H9 (cell line): ENCODE measurements at regions not wholly inside any gene's neighbourhood (a gene's known extent, or its start where the extent isn't known, plus 50 kb on each side); places are given as distances from the start of the nearest gene placed in this dataset.

ENCODE experiments used
- DNase-seq: peaks from one replicate; pipeline ENCODE4 v3.0.0-alpha.2; 2017
- H2AFZ ChIP-seq: one replicate; pipeline ENCODE4 v1.6.1; 2013; ENCODE audit warnings: mild to moderate bottlenecking, low read length, control low read depth, moderate library complexity
- H2AK5ac ChIP-seq: 2 replicates; pipeline ENCODE4 v1.6.1; 2013; ENCODE audit warnings: low read length, control low read depth, mixed read lengths; ENCODE audit not compliant: insufficient read length
- H2BK120ac ChIP-seq: one replicate; pipeline ENCODE4 v1.6.1; 2013; ENCODE audit warnings: low read depth, mild to moderate bottlenecking, low read length, control low read depth, inconsistent platforms; ENCODE audit not compliant: poor library complexity, severe bottlenecking
- H2BK12ac ChIP-seq: 2 replicates; pipeline ENCODE4 v1.6.1; 2013; ENCODE audit warnings: low read length, control low read depth, mixed read lengths, low read depth; ENCODE audit not compliant: insufficient read length
- H2BK15ac ChIP-seq: 2 replicates; pipeline ENCODE4 v1.6.1; 2013; ENCODE audit warnings: low read depth, low read length, control low read depth
- H2BK20ac ChIP-seq: one replicate; pipeline ENCODE4 v1.6.1; 2013; ENCODE audit warnings: low read depth, mild to moderate bottlenecking, low read length, control low read depth, inconsistent platforms; ENCODE audit not compliant: poor library complexity, severe bottlenecking
- H2BK5ac ChIP-seq: 2 replicates; pipeline ENCODE4 v1.6.1; 2013; ENCODE audit warnings: low read length, control low read depth, mixed read lengths; ENCODE audit not compliant: insufficient read length
- H3K14ac ChIP-seq: 2 replicates; pipeline ENCODE4 v1.6.1; 2013; ENCODE audit warnings: low read length, control low read depth; ENCODE audit not compliant: insufficient read depth
- H3K18ac ChIP-seq: 2 replicates; pipeline ENCODE4 v1.6.1; 2013; ENCODE audit warnings: low read depth, mild to moderate bottlenecking, mixed read lengths, low read length, control low read depth; ENCODE audit not compliant: insufficient read length
- H3K23ac ChIP-seq: 2 replicates; pipeline ENCODE4 v1.6.1; 2013; ENCODE audit warnings: low read length, control low read depth, mixed read lengths, low read depth; ENCODE audit not compliant: insufficient read length
- H3K23me2 ChIP-seq: 2 replicates; pipeline ENCODE4 v1.6.1; 2013; ENCODE audit warnings: low read depth, mild to moderate bottlenecking, mixed read lengths, low read length, control low read depth; ENCODE audit not compliant: insufficient read length, poor library complexity, severe bottlenecking
- H3K27ac ChIP-seq: 2 replicates; pipeline ENCODE4 v1.5.1; 2013; ENCODE audit warnings: low read length, control low read depth, mixed read lengths, low read depth; ENCODE audit not compliant: insufficient read length
- H3K27me3 ChIP-seq: 2 replicates; pipeline ENCODE4 v1.6.1; 2013; ENCODE audit warnings: low read length, control low read depth, inconsistent platforms; ENCODE audit not compliant: insufficient read depth
- H3K4ac ChIP-seq: 2 replicates; pipeline ENCODE4 v1.6.1; 2013; ENCODE audit warnings: low read depth, mild to moderate bottlenecking, control low read depth, inconsistent platforms, low read length, moderate library complexity
- H3K4me1 ChIP-seq: 2 replicates; pipeline ENCODE4 v1.6.1; 2013; ENCODE audit warnings: low read length, control low read depth, inconsistent platforms; ENCODE audit not compliant: insufficient read depth
- H3K4me2 ChIP-seq: 2 replicates; pipeline ENCODE4 v1.6.1; 2013; ENCODE audit warnings: low read length, control low read depth, mixed read lengths; ENCODE audit not compliant: insufficient read length, insufficient read depth
- H3K56ac ChIP-seq: 2 replicates; pipeline ENCODE4 v1.6.1; 2013; ENCODE audit warnings: low read depth, mild to moderate bottlenecking, mixed read lengths, low read length, control low read depth; ENCODE audit not compliant: insufficient read length
- H3K79me1 ChIP-seq: 2 replicates; pipeline ENCODE4 v1.6.1; 2013; ENCODE audit warnings: low read depth, mild to moderate bottlenecking, moderate library complexity, low read length, control low read depth, inconsistent platforms; ENCODE audit not compliant: insufficient read depth, poor library complexity, severe bottlenecking
- H3K79me2 ChIP-seq: 2 replicates; pipeline ENCODE4 v1.6.1; 2013; ENCODE audit warnings: low read length, control low read depth, inconsistent platforms; ENCODE audit not compliant: insufficient read depth
- H3K9ac ChIP-seq: 2 replicates; pipeline ENCODE4 v1.6.1; 2013; ENCODE audit warnings: low read length, control low read depth, mixed read lengths; ENCODE audit not compliant: insufficient read length; ENCODE audit errors: extremely low read depth
- H3K9me3 ChIP-seq: one replicate; pipeline ENCODE4 v1.6.1; 2013; ENCODE audit warnings: low read depth, low read length, inconsistent platforms; ENCODE audit not compliant: control insufficient read depth
- H3T11ph ChIP-seq: one replicate; pipeline ENCODE4 v1.6.1; 2013; ENCODE audit warnings: mild to moderate bottlenecking, low read length, control low read depth, inconsistent platforms
- H4K20me1 ChIP-seq: one replicate; pipeline ENCODE4 v1.6.1; 2013; ENCODE audit not compliant: control insufficient read depth, insufficient read length, insufficient read depth
- H4K5ac ChIP-seq: 2 replicates; pipeline ENCODE4 v1.6.1; 2013; ENCODE audit warnings: low read depth, mild to moderate bottlenecking, mixed read lengths, low read length, control low read depth; ENCODE audit not compliant: insufficient read length
- H4K8ac ChIP-seq: replicated peaks from 2 replicates; pipeline ENCODE4 v1.6.1; 2013; ENCODE audit warnings: low read length, control low read depth, mixed read lengths, low read depth; ENCODE audit not compliant: insufficient read length
- H4K91ac ChIP-seq: 2 replicates; pipeline ENCODE4 v1.6.1; 2013; ENCODE audit warnings: low read depth, mild to moderate bottlenecking, moderate library complexity, mixed read lengths, low read length, control low read depth; ENCODE audit not compliant: insufficient read length
- H3K27ac Mint-ChIP-seq, 3 experiments: 2 replicates in 2 of 3; 3 replicates in 1 of 3; pipeline ENCODE4 v1.8.0; 2020 to 2021; ENCODE audit warnings: mixed read lengths in 3 of 3, mild to moderate bottlenecking in 1 of 3, moderate library complexity in 1 of 3
- H3K27me3 Mint-ChIP-seq: 2 replicates; pipeline ENCODE4 v1.8.0; 2021; ENCODE audit warnings: low read depth, mild to moderate bottlenecking, moderate library complexity, mixed read lengths
- H3K36me3 Mint-ChIP-seq, 3 experiments: 2 replicates in 2 of 3; 3 replicates in 1 of 3; pipeline ENCODE4 v1.8.0; 2020 to 2021; ENCODE audit warnings: low read depth in 3 of 3, mixed read lengths in 3 of 3; ENCODE audit not compliant: insufficient read depth in 1 of 3
- H3K4me1 Mint-ChIP-seq, 2 experiments: 2 replicates each; pipeline ENCODE4 v1.8.0; 2020; ENCODE audit warnings: mixed read lengths in 2 of 2
- H3K4me3 Mint-ChIP-seq, 2 experiments: 2 replicates in 1 of 2; 3 replicates in 1 of 2; pipeline ENCODE4 v1.8.0; 2020 to 2021; ENCODE audit warnings: mild to moderate bottlenecking in 2 of 2, mixed read lengths in 2 of 2, moderate library complexity in 1 of 2
- H3K9me3 Mint-ChIP-seq, 2 experiments: 2 replicates in 1 of 2; 3 replicates in 1 of 2; pipeline ENCODE4 v1.8.0; 2020; ENCODE audit warnings: mild to moderate bottlenecking in 2 of 2, mixed read lengths in 2 of 2, moderate library complexity in 1 of 2
- CTCF ChIP-seq: fragments of 200-600 bp; sonication (generic); conservative IDR thresholded peaks from 3 replicates; pipeline ENCODE4 v1.8.0; 2021; ENCODE audit warnings: antibody characterized with exemption, mild to moderate bottlenecking
- WGBS: extraction: QIAGEN DNeasy Blood & Tissue Kit; methylation state at CpG from one replicate; pipeline ENCODE4 v1.1.7; 2013; ENCODE audit warnings: missing lambda C conversion rate, low lambda C conversion rate, mixed read lengths; ENCODE audit not compliant: insufficient read length; ENCODE audit errors: extremely low coverage; 5-methylcytosine and 5-hydroxymethylcytosine counted together

GRCh38 chr6:170210026-170210390 lies 80.9 kb downstream of the DLL1 start:
- Histone ChIP-seq H3K79me1 (no peaks in the 10 kb centered on the region), H4K5ac (no peak overlapping the region), H3K4me1 (no peaks in the 10 kb centered on the region), H4K91ac (no peak overlapping the region), H3K79me2 (no peaks in the 10 kb centered on the region), H3K23me2 (no peaks in the 10 kb centered on the region), H4K8ac (no peak overlapping the region), H3K4me2 (no peak overlapping the region), H3K4ac (no peak overlapping the region), H3K56ac (no peak overlapping the region), H2AK5ac (no peak overlapping the region), H3K27ac (no peak overlapping the region), H2BK15ac (no peak overlapping the region), H3T11ph (no peak overlapping the region), H3K23ac (no peak overlapping the region), H2BK5ac (no peak overlapping the region), H3K14ac (no peak overlapping the region), H2BK120ac (no peak overlapping the region), H4K20me1 (no peaks in the 10 kb centered on the region), H3K27me3 (no peaks in the 10 kb centered on the region), H3K9me3 (no peaks in the 10 kb centered on the region), H3K9ac (no peak overlapping the region), H2AFZ (no peak overlapping the region), H2BK12ac (no peak overlapping the region), H3K18ac (no peak overlapping the region), H2BK20ac (no peak overlapping the region)
- H3K9me3 Mint-ChIP-seq = peaks cover 9 to 19% of the 10 kb centered on the region in 2 experiments
- H3K27ac Mint-ChIP-seq = no peak overlapping the region
- H3K27me3 Mint-ChIP-seq = peaks cover 6% of the 10 kb centered on the region
- H3K4me1 Mint-ChIP-seq = no peaks in the 10 kb centered on the region
- no CpG with 5 or more reads among the region's 20 CpGs for WGBS
- no peak for DNase-seq
- TF ChIP-seq CTCF = no peak
- H3K4me3 Mint-ChIP-seq = no peak overlapping the region
- H3K36me3 Mint-ChIP-seq = peaks cover 0 to 10% (median 4%) of the 10 kb centered on the region in 3 experiments; a peak in 4 of 7 replicates
